HL-60 (cell line): ENCODE measurements at regions not wholly inside any gene's neighbourhood (a gene's known extent, or its start where the extent isn't known, plus 50 kb on each side); places are given as distances from the start of the nearest gene placed in this dataset.

ENCODE experiments used
- CTCF ChIP-seq: IDR thresholded peaks from one replicate; pipeline ENCODE4 v1.5.1; 2011; ENCODE audit warnings: low read length, control low read depth, inconsistent platforms; ENCODE audit not compliant: insufficient read depth
- GABPA ChIP-seq: IDR thresholded peaks from 2 replicates; pipeline ENCODE4 v1.6.1; 2012; ENCODE audit warnings: low read depth
- POLR2AphosphoS5 ChIP-seq: IDR thresholded peaks from 2 replicates; pipeline ENCODE4 v1.6.1; 2012; ENCODE audit warnings: low read depth
- REST ChIP-seq: IDR thresholded peaks from 2 replicates; pipeline ENCODE4 v1.6.1; 2012; ENCODE audit warnings: low read depth; ENCODE audit not compliant: insufficient replicate concordance
- SPI1 ChIP-seq: IDR thresholded peaks from 2 replicates; pipeline ENCODE4 v1.6.1; 2012; ENCODE audit warnings: low read depth, mild to moderate bottlenecking, borderline replicate concordance

- TF ChIP-seq CTCF (no peak), REST (no peak), GABPA (no peak), POLR2AphosphoS5 (no peak), SPI1 (no peak)
These were observed 138.7 kb upstream of the MED13L start for GRCh38 chr12:116416166-116416565.
